Body of pancreas (tissue), 4 donors: ENCODE measurements at regions not wholly inside any gene's neighbourhood (a gene's known extent, or its start where the extent isn't known, plus 50 kb on each side); places are given as distances from the start of the nearest gene placed in this dataset.

ENCODE experiments used
- CTCF ChIP-seq, 7 experiments: fragments of 450-650 bp in 4 of 7; fragments of 200-600 bp in 3 of 7; sonication (generic) in 3 of 7; IDR thresholded peaks; one replicate each; pipeline ENCODE4 v1.5.1; 2016 to 2019; ENCODE audit warnings: antibody characterized with exemption in 7 of 7
- POLR2A ChIP-seq, 3 donors: fragments of 450-650 bp; IDR thresholded peaks; one replicate each; pipeline ENCODE4 v1.6.1; 2016; ENCODE audit warnings: antibody characterized with exemption in 3 of 3, mild to moderate bottlenecking in 2 of 3

GRCh38 chr7:156028521-156028920, 216.3 kb upstream of the SHH start:
- TF ChIP-seq CTCF (IDR thresholded peaks at IDR 0.05) (no peak), POLR2A (IDR thresholded peaks at IDR 0.05) (no peak)
